DMS53 treated with DMSO at 0.1 percent for 48 hours (cell line): ENCODE measurements at regions not wholly inside any gene's neighbourhood (a gene's known extent, or its start where the extent isn't known, plus 50 kb on each side); places are given as distances from the start of the nearest gene placed in this dataset.

ENCODE experiments used
- DNase-seq: peaks from one replicate; lab custom pipeline; 2025; ENCODE audit not compliant: unreplicated experiment; lab: John Stamatoyannopoulos, UW

- DNase-seq = no peak
Observed at GRCh38 chr5:2196989-2197619, 314.4 kb upstream of the IRX4 start.

GRCh38 chr5:2196416-2196815 is 313.7 kb upstream of the IRX4 start:
- no peak for DNase-seq

- DNase-seq = no peak
Observed at GRCh38 chr5:2194949-2195348, 312.2 kb upstream of the IRX4 start.

- DNase-seq = no peak
Observed at GRCh38 chr5:2194236-2194555, 311.5 kb upstream of the IRX4 start.

- DNase-seq = no peak
Observed at GRCh38 chr5:2193542-2194235, 311.0 kb upstream of the IRX4 start.

GRCh38 chr5:2193142-2193541 is 310.4 kb upstream of the IRX4 start:
- no peak for DNase-seq

- no peak for DNase-seq
Observed at GRCh38 chr5:2192496-2192895, 309.8 kb upstream of the IRX4 start.

GRCh38 chr5:2191972-2192371 is 309.2 kb upstream of the IRX4 start:
- no peak for DNase-seq

- no peak for DNase-seq
Observed at GRCh38 chr5:2190549-2190948, 307.8 kb upstream of the IRX4 start.

GRCh38 chr5:2188661-2189060 is 305.9 kb upstream of the IRX4 start:
- no peak for DNase-seq

GRCh38 chr5:2188137-2188536 is 305.4 kb upstream of the IRX4 start:
- no peak for DNase-seq

GRCh38 chr5:2187687-2188086 is 305.0 kb upstream of the IRX4 start:
- no peak for DNase-seq

- DNase-seq = no peak
Observed at GRCh38 chr5:2187156-2187555, 304.4 kb upstream of the IRX4 start.

GRCh38 chr5:2186472-2187015 is 303.8 kb upstream of the IRX4 start:
- DNase-seq = no peak

GRCh38 chr5:2185646-2186471 is 303.1 kb upstream of the IRX4 start:
- no peak for DNase-seq

- no peak for DNase-seq
Observed at GRCh38 chr5:2184563-2185540, 302.1 kb upstream of the IRX4 start.

GRCh38 chr5:2184026-2184366 is 301.3 kb upstream of the IRX4 start:
- no peak for DNase-seq

GRCh38 chr5:2183154-2184025 is 300.7 kb upstream of the IRX4 start:
- DNase-seq = no peak

GRCh38 chr5:2182020-2182419 is 299.3 kb upstream of the IRX4 start:
- no peak for DNase-seq

GRCh38 chr5:2181557-2181956 is 298.8 kb upstream of the IRX4 start:
- DNase-seq = no peak
